SKM-1 treated with dmso at 0.1 percent for 144 hours (cell line): ENCODE measurements at regions not wholly inside any gene's neighbourhood (a gene's known extent, or its start where the extent isn't known, plus 50 kb on each side); places are given as distances from the start of the nearest gene placed in this dataset.
"Not testable (repeated sequence)": the region's sequence is repeated elsewhere in the genome, so short reads cannot be mapped to it uniquely, and the experiment has no call there.

Source experiments
- DNase-seq: peaks from one replicate; lab custom pipeline; 2025; ENCODE audit not compliant: unreplicated experiment; lab: John Stamatoyannopoulos, UW

DNA sequence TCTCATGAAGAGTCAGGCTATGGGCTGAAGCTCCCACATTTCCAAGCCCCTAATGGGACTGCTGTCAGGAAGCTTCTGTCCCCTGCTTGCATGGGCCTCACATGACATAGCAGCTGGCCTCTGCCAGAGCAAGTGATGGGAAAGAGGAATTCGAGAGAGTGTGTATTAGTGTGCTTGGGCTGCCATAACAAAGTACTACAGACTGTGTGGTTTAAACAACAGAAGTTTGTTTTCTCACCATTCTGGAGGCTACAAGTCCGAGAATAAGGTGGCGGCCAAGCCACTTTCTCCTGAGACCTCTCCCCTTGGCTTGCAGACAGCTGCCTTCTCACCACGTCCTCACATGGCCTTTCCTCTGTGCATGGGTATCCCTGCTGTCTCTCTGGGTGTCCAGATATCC lies 274.4 kb downstream of the NUAK1 start:
- no peak for DNase-seq

DNA sequence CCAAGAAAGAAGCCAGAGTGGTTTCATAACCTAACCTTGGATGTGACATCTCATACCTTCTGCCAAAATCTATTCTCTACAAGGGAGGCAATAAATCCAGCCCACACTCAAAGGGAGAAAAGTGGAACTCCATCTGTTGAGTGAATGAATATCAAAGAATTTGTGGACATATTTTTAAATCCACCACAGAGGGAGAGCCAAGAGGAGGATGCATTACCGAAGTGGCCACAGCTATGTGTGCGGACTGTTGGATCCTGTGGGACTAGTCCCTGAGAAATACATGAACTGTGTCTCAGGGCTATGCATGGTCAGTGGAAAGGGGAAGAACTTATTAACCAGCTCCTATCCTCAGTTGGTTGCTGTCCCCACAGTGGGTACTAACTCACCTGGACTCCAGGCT lies 273.9 kb downstream of the NUAK1 start:
- DNase-seq, result no peak

DNA sequence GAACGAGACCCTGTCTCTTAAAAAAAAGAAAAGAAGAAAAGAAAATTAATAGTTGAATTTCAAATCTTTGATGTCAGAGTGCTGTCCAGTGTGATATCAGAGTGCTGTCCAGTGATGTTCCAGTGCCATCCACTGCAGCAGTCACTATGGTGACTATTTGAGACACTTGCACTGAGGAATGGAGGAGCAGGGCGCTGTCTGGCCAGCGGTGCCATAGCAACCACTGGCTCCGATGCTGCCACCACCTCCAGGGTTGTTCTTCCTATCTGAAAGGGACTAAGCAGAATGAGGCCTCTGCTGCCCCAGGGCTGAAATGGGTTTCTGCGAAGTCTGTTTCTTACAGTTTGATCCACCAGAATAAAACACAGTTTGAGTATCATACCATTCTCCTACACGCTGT lies 272.9 kb downstream of the NUAK1 start:
- no peak for DNase-seq

GRCh38 chr12:105874121-105874520 lies 264.6 kb downstream of the NUAK1 start:
- DNase-seq, result no peak

GRCh38 chr12:105876396-105876927 lies 262.3 kb downstream of the NUAK1 start:
- no peak for DNase-seq

DNA sequence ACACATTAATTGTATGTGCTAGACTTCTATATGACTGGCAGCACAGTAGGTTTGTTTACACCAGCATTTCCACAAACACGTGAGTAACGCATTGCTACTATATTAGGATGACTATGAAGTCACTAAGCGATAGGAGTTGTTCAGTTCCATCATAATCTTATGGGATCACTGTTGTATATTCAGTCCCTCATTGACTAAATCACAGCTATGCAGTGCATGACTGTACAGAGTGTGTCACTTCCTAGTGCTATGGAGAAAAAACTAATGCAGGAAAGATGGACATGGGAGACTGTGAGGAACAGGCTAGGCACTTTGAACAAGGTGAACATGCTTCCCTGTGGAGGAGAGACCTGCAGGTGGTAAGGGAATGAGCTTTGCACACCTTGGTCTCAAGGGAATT lies 259.8 kb downstream of the NUAK1 start:
- DNase-seq, result no peak

DNA sequence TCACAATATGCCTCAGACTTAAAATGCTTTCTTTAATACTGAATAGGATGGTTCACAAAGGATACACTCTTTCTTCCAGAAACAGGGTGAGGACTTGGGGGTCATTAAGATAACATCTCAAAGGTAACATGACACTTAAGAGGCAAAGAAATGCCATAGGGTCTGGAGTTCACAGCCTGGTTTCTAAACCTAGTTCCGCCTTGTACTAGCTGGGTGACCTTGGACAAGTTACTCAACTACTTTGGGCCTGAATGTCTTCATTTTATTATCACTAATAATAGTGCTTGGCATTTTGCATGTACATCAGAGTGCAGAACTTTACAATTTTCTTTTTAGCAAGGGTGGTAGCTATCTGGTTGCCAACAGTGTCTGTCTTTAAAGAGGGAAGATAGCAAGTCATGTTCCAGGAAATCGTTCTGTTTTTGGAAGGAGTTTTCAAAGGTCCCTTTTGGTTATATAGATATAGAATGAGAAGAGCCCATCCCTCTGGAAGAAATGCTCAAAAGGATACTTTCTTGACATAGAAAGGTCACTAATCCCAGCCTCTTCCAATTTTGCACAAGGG lies 257.8 kb downstream of the NUAK1 start:
- DNase-seq, result no peak

GRCh38 chr12:105882404-105882803 lies 256.4 kb downstream of the NUAK1 start:
- no peak for DNase-seq

- DNase-seq, result no peak
Observed at GRCh38 chr12:105887131-105887530, 251.6 kb downstream of the NUAK1 start.

DNA sequence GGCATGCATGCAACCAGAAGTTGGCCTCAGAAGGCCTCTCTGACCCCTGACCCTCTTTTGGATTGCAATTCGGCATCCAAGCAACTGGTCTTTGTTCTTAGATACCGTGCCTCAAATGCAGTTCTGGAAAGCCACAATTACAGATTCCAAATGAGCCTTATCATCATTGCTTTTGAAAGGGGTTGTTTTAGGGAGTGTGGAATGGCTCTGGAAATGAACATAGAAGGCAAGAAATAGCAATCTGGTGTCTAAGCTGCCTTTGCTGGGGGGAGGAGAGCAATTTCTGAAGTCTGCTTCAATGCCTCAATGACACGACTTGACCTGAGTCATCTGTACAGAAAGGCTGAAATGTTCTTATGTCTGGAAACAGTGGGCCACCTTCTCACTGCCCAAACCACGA lies 250.1 kb downstream of the NUAK1 start:
- no peak for DNase-seq

DNA sequence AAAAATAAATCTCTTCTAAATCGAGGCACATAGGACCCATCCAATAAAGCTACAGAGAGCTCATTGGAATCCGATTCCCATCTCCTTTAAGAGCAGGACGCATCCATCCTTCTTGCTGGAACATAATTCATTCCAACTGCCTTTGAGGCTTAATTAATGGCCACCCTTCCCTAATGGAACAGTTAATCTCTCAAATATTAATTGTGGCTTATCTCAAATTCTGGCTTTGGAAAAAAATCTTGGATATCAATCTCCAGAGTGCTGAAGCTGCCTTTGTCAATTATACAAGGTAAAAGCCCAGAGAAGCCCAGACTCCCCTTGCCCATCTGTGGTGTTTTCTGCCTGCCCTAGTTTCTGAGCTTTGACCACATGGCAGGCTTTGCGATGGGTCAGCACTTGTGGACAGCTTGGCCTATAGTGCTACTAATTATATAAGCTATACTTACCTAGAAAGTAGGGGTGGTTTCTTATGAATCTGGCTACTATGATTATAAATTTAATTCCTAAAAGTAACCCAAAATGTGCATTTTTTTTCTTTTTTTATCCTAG lies 246.3 kb downstream of the NUAK1 start:
- DNase-seq, result no peak

GRCh38 chr12:105895197-105895832 lies 243.4 kb downstream of the NUAK1 start:
- DNase-seq, result not testable (repeated sequence)

GRCh38 chr12:105897311-105897725 lies 241.4 kb downstream of the NUAK1 start:
- no peak for DNase-seq

- not testable (repeated sequence) for DNase-seq
Observed at GRCh38 chr12:105898271-105898670, 240.5 kb downstream of the NUAK1 start.

DNA sequence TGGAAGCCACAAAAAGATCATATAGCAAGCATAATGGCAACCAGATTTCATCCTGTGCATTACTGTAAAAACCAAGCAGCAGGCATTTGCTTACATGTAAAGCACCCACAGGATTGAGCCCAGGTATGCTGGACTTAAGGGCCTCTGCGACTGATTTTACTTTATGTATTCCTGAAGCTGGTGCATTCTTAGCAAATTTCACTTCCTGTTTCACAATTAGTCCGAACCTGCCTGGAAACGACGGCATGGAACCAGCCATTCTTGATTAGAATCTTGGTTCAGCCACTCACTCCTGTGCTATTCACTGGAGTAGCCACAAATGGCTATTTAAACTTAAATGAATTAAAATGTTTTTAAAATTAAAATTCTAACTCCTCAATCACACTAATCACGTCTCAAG lies 239.2 kb downstream of the NUAK1 start:
- no peak for DNase-seq

DNA sequence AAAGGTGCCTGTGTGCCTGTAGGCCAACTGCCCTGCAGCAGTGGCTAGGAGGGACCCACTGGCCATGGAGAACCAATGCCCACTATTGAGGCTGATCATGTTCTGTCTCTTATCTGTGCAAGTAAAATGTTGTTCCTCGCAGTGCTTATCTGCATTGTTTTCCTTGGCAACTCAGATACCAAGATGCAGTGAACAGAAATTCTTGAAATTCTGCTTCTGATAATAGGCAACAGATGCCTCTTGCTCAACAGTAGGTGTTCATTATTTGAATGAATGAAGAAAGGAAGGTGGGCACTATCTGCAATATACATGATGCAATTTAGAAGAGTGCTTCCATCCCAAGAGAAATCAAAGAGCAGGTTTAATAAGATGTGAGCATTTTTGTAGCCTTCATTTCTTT lies 232.2 kb downstream of the NUAK1 start:
- DNase-seq, result no peak

GRCh38 chr12:105907982-105908381 lies 230.8 kb downstream of the NUAK1 start:
- no peak for DNase-seq

DNA sequence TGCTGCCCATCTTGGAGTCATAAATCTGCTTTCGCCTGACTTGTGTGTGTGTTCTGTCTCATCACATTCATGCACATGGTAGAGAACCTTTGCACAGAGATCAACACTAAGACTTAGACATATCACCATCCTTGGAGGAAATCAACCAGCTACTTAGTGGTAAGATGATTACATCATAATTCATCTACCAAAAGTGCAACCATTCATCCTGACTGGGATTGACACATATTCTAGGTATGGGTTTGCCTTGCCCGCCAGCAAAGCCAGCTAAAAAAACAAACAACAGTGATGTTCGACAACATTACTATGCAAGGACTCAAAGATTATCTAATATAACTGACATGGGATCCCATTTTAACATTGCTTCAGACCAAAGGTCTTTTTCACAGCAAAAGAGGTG lies 228.7 kb downstream of the NUAK1 start:
- DNase-seq, result no peak

DNA sequence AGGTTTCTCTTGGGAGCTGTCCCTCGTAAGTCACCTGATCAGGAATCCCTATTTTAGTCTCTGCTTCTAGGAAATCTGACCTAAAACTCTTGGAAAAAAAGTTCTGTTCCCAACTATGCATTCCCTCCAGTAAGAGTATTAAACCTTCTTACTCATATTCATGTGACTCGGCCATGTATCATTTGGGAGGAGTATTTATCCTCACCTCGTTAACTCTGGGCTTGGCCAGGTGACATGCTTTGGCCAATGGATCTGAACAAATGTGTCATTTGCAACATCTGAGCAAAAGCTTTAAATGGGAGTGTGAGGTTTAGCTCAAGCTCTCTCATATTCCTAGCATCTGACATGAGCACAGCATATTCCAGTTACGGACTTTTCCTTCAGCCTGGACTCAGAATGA lies 226.8 kb downstream of the NUAK1 start:
- DNase-seq, result no peak

- no peak for DNase-seq
Observed at GRCh38 chr12:105912882-105913678, 225.7 kb downstream of the NUAK1 start.

DNA sequence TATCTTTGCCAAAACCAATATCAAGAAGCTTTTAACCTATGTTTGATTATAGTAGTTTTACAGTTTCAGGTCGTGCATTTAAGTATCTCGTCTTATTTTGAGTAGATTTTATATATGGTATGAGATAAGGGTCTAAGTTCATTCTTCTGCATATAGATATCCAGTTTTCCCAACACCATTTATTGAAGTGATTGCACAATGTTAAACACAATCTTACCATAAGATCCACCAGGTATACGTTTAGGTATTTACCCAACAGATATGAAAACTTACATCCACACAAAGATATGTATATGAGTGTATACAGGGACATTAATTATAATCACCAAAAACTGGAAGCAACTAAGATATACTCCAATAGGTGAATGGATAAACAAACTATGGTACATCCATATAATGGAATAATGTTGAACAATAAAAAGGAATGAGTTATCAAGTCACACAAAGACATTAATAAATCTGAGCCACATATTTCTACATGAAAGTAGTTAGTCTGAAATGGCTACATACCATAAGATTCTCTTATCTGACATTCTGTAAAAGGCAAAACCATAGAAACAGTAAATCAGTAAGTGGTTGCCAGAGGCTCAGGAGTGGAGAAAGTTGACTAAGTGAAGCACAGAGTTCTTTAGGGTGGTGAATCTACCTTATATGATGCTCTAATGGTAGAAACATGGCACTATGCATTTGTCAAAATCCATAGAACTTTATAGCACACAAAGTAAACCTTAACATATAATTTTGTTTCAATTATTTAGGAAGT lies 222.6 kb downstream of the NUAK1 start:
- no peak for DNase-seq
